ENCODE measurements at regions not wholly inside any gene's neighbourhood (a gene's known extent, or its start where the extent isn't known, plus 50 kb on each side); places are given as distances from the start of the nearest gene placed in this dataset.
A peak's percentile ranks its signal among the peaks of the same experiment; 100 is the strongest.

GRCh38 chr4:152190907-152191306 lies 345.0 kb downstream of the FBXW7 start:
- Histone ChIP-seq H3K79me2 (ENCODE audit: low read length) (no peaks in the 10 kb centered on the region), H3F3A (ENCODE audit: insufficient read depth, low read length) (peaks cover 8% of the 10 kb centered on the region), H3K9me2 (replicated peaks; ENCODE audit: insufficient read depth, low read length) (no peaks in the 10 kb centered on the region), H3K36me3 (replicated peaks; ENCODE audit: insufficient read depth, low read length) (no peaks in the 10 kb centered on the region), H3K9me3 (replicated peaks; ENCODE audit: insufficient read depth, low read length) (no peaks in the 10 kb centered on the region), H3K4me3 (ENCODE audit: low read length) (no peak overlapping the region), H3K27ac (ENCODE audit: low read length) (no peak overlapping the region), H3K27me3 (replicated peaks; ENCODE audit: insufficient read depth, low read length) (no peaks in the 10 kb centered on the region), H3K4me1 (ENCODE audit: low read length) (peaks cover 24% of the 10 kb centered on the region), H2AFZ (ENCODE audit: low read length) (no peak overlapping the region), H3K9ac (ENCODE audit: low read length) (no peak overlapping the region), H4K20me1 (ENCODE audit: insufficient read depth, low read length) (no peaks in the 10 kb centered on the region), H3K4me2 (ENCODE audit: low read depth, low read length) (no peak overlapping the region)
- TF ChIP-seq EZH2phosphoT487 (IDR thresholded peaks at IDR 0.05; ENCODE audit: low read length) (no peak), CTCF (IDR thresholded peaks at IDR 0.05; ENCODE audit: low read length) (no peak), EZH2 (optimal IDR thresholded peaks at IDR 0.05; ENCODE audit: low read depth, low read length) (no peak)
- no peak for DNase-seq

DNA sequence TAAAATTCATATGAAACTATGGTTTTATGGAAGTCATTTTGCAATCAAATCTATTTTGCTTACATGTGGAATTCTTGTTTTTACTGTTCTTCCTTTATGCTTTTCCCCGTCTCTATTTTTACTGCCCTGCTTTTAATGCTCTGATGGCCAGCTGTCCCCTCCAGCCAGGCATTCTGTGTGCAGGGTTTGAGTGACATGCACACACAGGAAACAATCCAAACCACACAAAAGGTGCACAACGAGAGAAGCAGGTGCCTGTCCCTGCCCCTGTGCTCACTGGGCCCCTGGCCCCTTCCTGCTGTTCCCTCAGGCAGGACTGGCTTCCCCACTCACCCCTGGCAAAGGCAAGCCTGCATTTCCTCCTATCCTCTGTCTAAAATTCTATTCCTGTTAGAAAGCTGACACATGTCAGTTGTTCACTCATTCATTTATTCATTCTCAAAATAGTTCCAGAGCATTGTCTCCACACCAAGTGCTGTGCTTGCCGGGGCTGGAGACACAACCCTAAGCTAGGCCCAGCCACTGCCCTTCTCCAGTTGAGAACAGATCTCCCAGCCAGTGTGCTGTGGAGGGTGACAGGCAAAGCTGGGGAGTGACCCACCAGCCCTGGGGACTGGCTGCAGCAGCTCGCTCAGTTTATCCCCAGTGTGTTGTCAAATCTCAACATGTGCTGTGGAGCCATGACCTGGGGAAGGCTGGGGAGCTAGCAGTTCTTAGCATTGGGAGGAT lies 346.3 kb downstream of the FBXW7 start:
- Histone ChIP-seq H3K9me3 (replicated peaks; ENCODE audit: insufficient read depth, low read length) (no peaks in the 10 kb centered on the region), H3K9ac (ENCODE audit: low read length) (no peak overlapping the region), H3F3A (ENCODE audit: insufficient read depth, low read length) (peaks cover 8% of the 10 kb centered on the region), H3K36me3 (replicated peaks; ENCODE audit: insufficient read depth, low read length) (no peaks in the 10 kb centered on the region), H2AFZ (ENCODE audit: low read length) (peak overlapping the region; percentile 66), H3K79me2 (ENCODE audit: low read length) (no peaks in the 10 kb centered on the region), H4K20me1 (ENCODE audit: insufficient read depth, low read length) (no peaks in the 10 kb centered on the region), H3K4me1 (ENCODE audit: low read length) (peaks cover 24% of the 10 kb centered on the region), H3K4me2 (ENCODE audit: low read depth, low read length) (peak overlapping the region; percentile 20; the same call in 1 of the 2 replicates), H3K27me3 (replicated peaks; ENCODE audit: insufficient read depth, low read length) (no peaks in the 10 kb centered on the region), H3K4me3 (ENCODE audit: low read length) (no peak overlapping the region), H3K9me2 (replicated peaks; ENCODE audit: insufficient read depth, low read length) (no peaks in the 10 kb centered on the region), H3K27ac (ENCODE audit: low read length) (peak overlapping the region; percentile 59; the same call in 1 of the 2 replicates)
- no peak for TF ChIP-seq EZH2 (optimal IDR thresholded peaks at IDR 0.05; ENCODE audit: low read depth, low read length)
- no peak for TF ChIP-seq EZH2phosphoT487 (IDR thresholded peaks at IDR 0.05; ENCODE audit: low read length)
- no peak for TF ChIP-seq CTCF (IDR thresholded peaks at IDR 0.05; ENCODE audit: low read length)
- DNase-seq, result peak; percentile 71

DNA sequence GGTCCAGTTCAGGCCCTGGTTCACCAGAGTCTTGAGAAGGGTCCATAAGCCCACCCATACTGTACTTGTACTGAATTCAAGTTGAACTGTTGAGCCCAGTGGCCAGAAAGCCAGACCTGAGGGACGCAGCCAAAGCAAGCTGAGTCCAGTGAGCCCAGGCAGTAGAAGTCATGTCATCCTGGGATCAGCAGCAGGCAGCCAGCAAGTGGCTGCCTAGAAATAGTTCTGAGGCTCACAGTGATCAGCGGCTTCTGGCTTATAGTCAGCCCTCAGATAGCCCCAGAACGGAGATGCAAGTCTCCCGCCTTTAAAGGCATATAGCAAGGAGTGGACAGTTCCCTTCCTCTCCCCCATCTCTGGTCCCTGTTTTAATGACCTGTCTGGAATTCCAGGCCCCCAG lies 347.1 kb downstream of the FBXW7 start:
- H2AFZ ChIP-seq (ENCODE audit: low read length), result peak overlapping the region; percentile 13; the same call in 1 of the 2 replicates
- H3K4me3 ChIP-seq (ENCODE audit: low read length), result no peak overlapping the region
- peak overlapping the region; percentile 20; the same call in 1 of the 2 replicates for H3K4me2 ChIP-seq (ENCODE audit: low read depth, low read length)
- H3K9ac ChIP-seq (ENCODE audit: low read length), result no peak overlapping the region
- H3K36me3 ChIP-seq (replicated peaks; ENCODE audit: insufficient read depth, low read length), result no peaks in the 10 kb centered on the region
- H3F3A ChIP-seq (ENCODE audit: insufficient read depth, low read length), result peaks cover 8% of the 10 kb centered on the region
- no peak for DNase-seq
- no peaks in the 10 kb centered on the region for H3K27me3 ChIP-seq (replicated peaks; ENCODE audit: insufficient read depth, low read length)
- no peak for TF ChIP-seq EZH2phosphoT487 (IDR thresholded peaks at IDR 0.05; ENCODE audit: low read length)
- no peak for TF ChIP-seq EZH2 (optimal IDR thresholded peaks at IDR 0.05; ENCODE audit: low read depth, low read length)
- TF ChIP-seq CTCF (IDR thresholded peaks at IDR 0.05; ENCODE audit: low read length), result no peak
- H3K27ac ChIP-seq (ENCODE audit: low read length), result peak overlapping the region; percentile 59; the same call in 1 of the 2 replicates
- no peaks in the 10 kb centered on the region for H3K9me3 ChIP-seq (replicated peaks; ENCODE audit: insufficient read depth, low read length)
- H3K4me1 ChIP-seq (ENCODE audit: low read length), result peaks cover 24% of the 10 kb centered on the region
- no peaks in the 10 kb centered on the region for H4K20me1 ChIP-seq (ENCODE audit: insufficient read depth, low read length)
- H3K9me2 ChIP-seq (replicated peaks; ENCODE audit: insufficient read depth, low read length), result no peaks in the 10 kb centered on the region
- H3K79me2 ChIP-seq (ENCODE audit: low read length), result no peaks in the 10 kb centered on the region
